Suprapubic skin (tissue), 4 donors: ENCODE measurements at regions not wholly inside any gene's neighbourhood (a gene's known extent, or its start where the extent isn't known, plus 50 kb on each side); places are given as distances from the start of the nearest gene placed in this dataset.

ENCODE experiments used
- DNase-seq, 2 donors: peaks; one replicate each; pipeline ENCODE4 v3.0.0-alpha.2; 2019; ENCODE audit warnings: low spot score in 2 of 2
- H3K27ac ChIP-seq: fragments of 200-600 bp; sonication (generic); one replicate; pipeline ENCODE4 v1.5.1; 2019
- H3K27me3 ChIP-seq: fragments of 200-600 bp; sonication (generic); one replicate; pipeline ENCODE4 v1.5.1; 2019
- H3K36me3 ChIP-seq: fragments of 200-600 bp; sonication (generic); one replicate; pipeline ENCODE4 v1.5.1; 2019
- H3K4me1 ChIP-seq: fragments of 200-600 bp; sonication (generic); one replicate; pipeline ENCODE4 v1.5.1; 2019
- H3K4me3 ChIP-seq: fragments of 200-600 bp; sonication (generic); one replicate; pipeline ENCODE4 v1.5.1; 2019; ENCODE audit warnings: mild to moderate bottlenecking
- H3K9me3 ChIP-seq: fragments of 200-600 bp; sonication (generic); one replicate; pipeline ENCODE4 v1.5.1; 2019
- CTCF ChIP-seq, 2 donors: fragments of 200-600 bp in 1 of 2; fragments of 450-650 bp in 1 of 2; sonication (generic) in 1 of 2; IDR thresholded peaks; one replicate each; pipeline ENCODE4 v1.5.1; 2016 to 2019; ENCODE audit warnings: antibody characterized with exemption in 2 of 2, mild to moderate bottlenecking in 1 of 2, moderate library complexity in 1 of 2
- EP300 ChIP-seq: sonication (generic); formaldehyde crosslinking; IDR thresholded peaks from one replicate; pipeline ENCODE4 v1.6.1; 2017; ENCODE audit warnings: antibody characterized with exemption
- POLR2A ChIP-seq, 2 donors: fragments of 450-650 bp; IDR thresholded peaks; one replicate each; pipeline ENCODE4 v1.6.1; 2017; ENCODE audit warnings: antibody characterized with exemption in 2 of 2, mild to moderate bottlenecking in 2 of 2, moderate library complexity in 2 of 2
- POLR2AphosphoS5 ChIP-seq, 3 donors: sonication (generic); formaldehyde crosslinking; IDR thresholded peaks; one replicate each; pipeline ENCODE4 v1.6.1; 2017; ENCODE audit warnings: antibody characterized with exemption in 3 of 3
- WGBS: methylation state at CpG from one replicate; pipeline ENCODE4 v1.1.5; 2018; 5-methylcytosine and 5-hydroxymethylcytosine counted together

GRCh38 chr18:64777556-64777955, 628.7 kb upstream of the LINC00305 start:
- H3K9me3 ChIP-seq, result no peaks in the 10 kb centered on the region
- H3K4me1 ChIP-seq, result no peaks in the 10 kb centered on the region
- 83% methylated on average over 6 of the region's 6 CpGs for WGBS
- H3K27ac ChIP-seq, result no peak overlapping the region
- TF ChIP-seq CTCF (IDR thresholded peaks at IDR 0.05) (no peak), POLR2AphosphoS5 (IDR thresholded peaks at IDR 0.05) (no peak), EP300 (no peak), POLR2A (IDR thresholded peaks at IDR 0.05) (no peak)
- no peaks in the 10 kb centered on the region for H3K36me3 ChIP-seq
- no peaks in the 10 kb centered on the region for H3K27me3 ChIP-seq
- H3K4me3 ChIP-seq, result no peak overlapping the region
- no peak for DNase-seq

- H3K9me3 ChIP-seq, result no peaks in the 10 kb centered on the region
- WGBS, result 31% methylated on average over 3 of the region's 3 CpGs
These were observed 617.0 kb upstream of the LINC00305 start for GRCh38 chr18:64765908-64766307.

GRCh38 chr18:64752707-64753106, 603.8 kb upstream of the LINC00305 start:
- Histone ChIP-seq H3K27me3 (no peaks in the 10 kb centered on the region), H3K27ac (no peak overlapping the region), H3K9me3 (no peaks in the 10 kb centered on the region), H3K4me1 (no peaks in the 10 kb centered on the region), H3K4me3 (no peak overlapping the region), H3K36me3 (no peaks in the 10 kb centered on the region)
- TF ChIP-seq POLR2A (IDR thresholded peaks at IDR 0.05), result no peak
- TF ChIP-seq EP300, result no peak
- no peak for TF ChIP-seq POLR2AphosphoS5 (IDR thresholded peaks at IDR 0.05)
- TF ChIP-seq CTCF (IDR thresholded peaks at IDR 0.05), result no peak
- DNase-seq, result no peak
- 65% methylated on average over 2 of the region's 2 CpGs for WGBS

More at GRCh38 chr18:64765908-64766307, 617.0 kb upstream of the LINC00305 start:
- Histone ChIP-seq H3K27me3 (no peaks in the 10 kb centered on the region), H3K36me3 (no peaks in the 10 kb centered on the region), H3K4me3 (no peak overlapping the region), H3K27ac (no peak overlapping the region), H3K4me1 (no peaks in the 10 kb centered on the region)
- TF ChIP-seq POLR2AphosphoS5 (IDR thresholded peaks at IDR 0.05) (no peak), EP300 (no peak), CTCF (IDR thresholded peaks at IDR 0.05) (no peak), POLR2A (IDR thresholded peaks at IDR 0.05) (no peak)
- DNase-seq, result no peak

GRCh38 chr18:64749884-64750283, 601.0 kb upstream of the LINC00305 start:
- Histone ChIP-seq H3K27me3 (no peaks in the 10 kb centered on the region), H3K4me1 (no peaks in the 10 kb centered on the region), H3K4me3 (no peak overlapping the region), H3K36me3 (no peaks in the 10 kb centered on the region), H3K9me3 (no peaks in the 10 kb centered on the region), H3K27ac (no peak overlapping the region)
- WGBS, result 79% methylated on average over 2 of the region's 2 CpGs
- no peak for TF ChIP-seq POLR2AphosphoS5 (IDR thresholded peaks at IDR 0.05)
- TF ChIP-seq EP300, result no peak
- TF ChIP-seq POLR2A (IDR thresholded peaks at IDR 0.05), result no peak
- DNase-seq, result no peak

- DNase-seq, result no peak
- Histone ChIP-seq H3K36me3 (no peaks in the 10 kb centered on the region), H3K27me3 (no peaks in the 10 kb centered on the region), H3K4me1 (no peaks in the 10 kb centered on the region), H3K27ac (no peak overlapping the region), H3K9me3 (no peaks in the 10 kb centered on the region), H3K4me3 (no peak overlapping the region)
- TF ChIP-seq CTCF (IDR thresholded peaks at IDR 0.05) (no peak), EP300 (no peak), POLR2A (IDR thresholded peaks at IDR 0.05) (no peak), POLR2AphosphoS5 (IDR thresholded peaks at IDR 0.05) (no peak)
These were observed 598.9 kb upstream of the LINC00305 start for GRCh38 chr18:64747803-64748202.

GRCh38 chr18:64742898-64743297, 594.0 kb upstream of the LINC00305 start:
- no peaks in the 10 kb centered on the region for H3K9me3 ChIP-seq
- TF ChIP-seq POLR2AphosphoS5 (IDR thresholded peaks at IDR 0.05), result no peak
- no peak for TF ChIP-seq EP300
- no peak for TF ChIP-seq CTCF (IDR thresholded peaks at IDR 0.05)
- no peak for TF ChIP-seq POLR2A (IDR thresholded peaks at IDR 0.05)
- H3K27me3 ChIP-seq, result no peaks in the 10 kb centered on the region
- no peak overlapping the region for H3K27ac ChIP-seq
- H3K36me3 ChIP-seq, result no peaks in the 10 kb centered on the region
- H3K4me3 ChIP-seq, result no peak overlapping the region
- DNase-seq, result no peak
- H3K4me1 ChIP-seq, result no peaks in the 10 kb centered on the region
